GM23338 (cell line): ENCODE measurements at regions not wholly inside any gene's neighbourhood (a gene's known extent, or its start where the extent isn't known, plus 50 kb on each side); places are given as distances from the start of the nearest gene placed in this dataset.

Experiments used
- ATAC-seq: fragments of 200-7000 bp; cut with Tn5 transposase; 3 replicates; pipeline ENCODE4 v1.9.1; 2020
- DNase-seq: peaks from one replicate; pipeline ENCODE4 v3.0.0-alpha.2; 2015; ENCODE audit warnings: low spot score
- H2AFZ ChIP-seq: fragments of 200-600 bp; sonication (generic); 2 replicates; pipeline ENCODE4 v1.8.0; 2016; ENCODE audit warnings: antibody characterized with exemption, mild to moderate bottlenecking, moderate library complexity
- H3F3A ChIP-seq: fragments of 200-600 bp; sonication (generic); replicated peaks from 2 replicates; pipeline ENCODE4 v1.8.0; 2017; ENCODE audit warnings: antibody characterized with exemption, mixed run types, low read depth
- H3K27ac ChIP-seq: fragments of 200-600 bp; sonication (generic); 2 replicates; pipeline ENCODE4 v1.6.1; 2016; ENCODE audit warnings: low read depth
- H3K27me3 ChIP-seq: fragments of 200-600 bp; sonication (generic); 2 replicates; pipeline ENCODE4 v1.8.0; 2016; ENCODE audit warnings: mild to moderate bottlenecking, mixed run types, moderate library complexity; ENCODE audit not compliant: insufficient read depth
- H3K36me3 ChIP-seq: fragments of 200-600 bp; sonication (generic); 2 replicates; pipeline ENCODE4 v1.8.0; 2016; ENCODE audit warnings: mild to moderate bottlenecking; ENCODE audit not compliant: insufficient read depth
- H3K4me1 ChIP-seq: fragments of 200-600 bp; sonication (generic); 2 replicates; pipeline ENCODE4 v1.8.0; 2016; ENCODE audit warnings: mild to moderate bottlenecking, moderate library complexity; ENCODE audit not compliant: insufficient read depth
- H3K4me2 ChIP-seq: fragments of 200-600 bp; sonication (generic); 2 replicates; pipeline ENCODE4 v1.7.1; 2017; ENCODE audit warnings: mixed run types
- H3K4me3 ChIP-seq: fragments of 200-600 bp; sonication (generic); 2 replicates; pipeline ENCODE4 v1.6.1; 2016; ENCODE audit warnings: mixed run types
- H3K79me2 ChIP-seq: fragments of 200-600 bp; sonication (generic); replicated peaks from 2 replicates; pipeline ENCODE4 v1.8.0; 2017; ENCODE audit warnings: mild to moderate bottlenecking; ENCODE audit not compliant: insufficient read depth
- H3K9me2 ChIP-seq: fragments of 200-600 bp; sonication (generic); 2 replicates; pipeline ENCODE4 v1.8.0; 2017; ENCODE audit not compliant: insufficient read depth
- H4K20me1 ChIP-seq: fragments of 200-600 bp; sonication (generic); replicated peaks from 2 replicates; pipeline ENCODE4 v1.8.0; 2017; ENCODE audit warnings: mild to moderate bottlenecking; ENCODE audit not compliant: insufficient read depth
- H3K27ac Mint-ChIP-seq: 2 replicates; pipeline ENCODE4 v1.8.0; 2020; ENCODE audit warnings: inconsistent platforms, mild to moderate bottlenecking, moderate library complexity, mixed read lengths
- H3K27me3 Mint-ChIP-seq: 3 replicates; pipeline ENCODE4 v1.8.0; 2022; ENCODE audit warnings: low read depth, mild to moderate bottlenecking, moderate library complexity, mixed read lengths, inconsistent platforms; ENCODE audit not compliant: insufficient read depth, poor library complexity
- H3K36me3 Mint-ChIP-seq: 3 replicates; pipeline ENCODE4 v1.8.0; 2021; ENCODE audit warnings: low read depth, mild to moderate bottlenecking, inconsistent platforms, moderate library complexity, mixed read lengths
- H3K4me1 Mint-ChIP-seq: 3 replicates; pipeline ENCODE4 v1.8.0; 2020; ENCODE audit warnings: mild to moderate bottlenecking, inconsistent platforms, mixed read lengths
- H3K4me3 Mint-ChIP-seq: 3 replicates; pipeline ENCODE4 v1.8.0; 2021; ENCODE audit warnings: moderate library complexity, mild to moderate bottlenecking, inconsistent platforms, mixed read lengths
- H3K9me3 Mint-ChIP-seq: 3 replicates; pipeline ENCODE4 v1.8.0; 2020; ENCODE audit warnings: moderate library complexity, mild to moderate bottlenecking, inconsistent platforms, mixed read lengths
- CREB1 ChIP-seq: fragments of 250-450 bp; sonication (Bioruptor Pico); IDR thresholded peaks from 2 replicates; pipeline ENCODE4 v1.5.0; 2020; ENCODE audit warnings: low read depth, mild to moderate bottlenecking, moderate library complexity
- CTCF ChIP-seq, 2 experiments: fragments of 200-600 bp in 1 of 2; sonication (generic) in 1 of 2; conservative IDR thresholded peaks; 2 replicates each; pipeline versions ENCODE4 v1.5.1 to v1.6.1; 2016 to 2017; ENCODE audit warnings: antibody characterized with exemption in 2 of 2, low read depth in 2 of 2, mild to moderate bottlenecking in 2 of 2, moderate library complexity in 1 of 2
- ETS1 ChIP-seq: IDR thresholded peaks from 2 replicates; pipeline ENCODE4 v1.6.1; 2016; ENCODE audit warnings: antibody characterized with exemption
- EZH2 ChIP-seq: fragments of 200-600 bp; sonication (generic); IDR thresholded peaks from one replicate; pipeline ENCODE4 v1.8.0; 2017; ENCODE audit warnings: antibody characterized with exemption, mild to moderate bottlenecking, low read depth; ENCODE audit not compliant: unreplicated experiment
- EZH2phosphoT487 ChIP-seq: fragments of 200-600 bp; sonication (generic); IDR thresholded peaks from one replicate; pipeline ENCODE4 v1.8.1; 2018; ENCODE audit warnings: antibody characterized with exemption; ENCODE audit not compliant: unreplicated experiment
- JUNB ChIP-seq: IDR thresholded peaks from one replicate; pipeline ENCODE4 v1.6.1; 2016; ENCODE audit warnings: antibody characterized with exemption; ENCODE audit not compliant: unreplicated experiment
- NANOG ChIP-seq: IDR thresholded peaks from 2 replicates; pipeline ENCODE4 v1.6.1; 2016; ENCODE audit warnings: antibody characterized with exemption, borderline replicate concordance
- POLR2AphosphoS5 ChIP-seq: IDR thresholded peaks from 2 replicates; pipeline ENCODE4 v1.6.1; 2016; ENCODE audit warnings: antibody characterized with exemption, low read depth
- REST ChIP-seq: IDR thresholded peaks from one replicate; pipeline ENCODE4 v1.6.1; 2018; ENCODE audit warnings: antibody characterized with exemption; ENCODE audit not compliant: unreplicated experiment
- STAT1 ChIP-seq: IDR thresholded peaks from one replicate; pipeline ENCODE4 v1.6.1; 2016; ENCODE audit warnings: antibody characterized with exemption; ENCODE audit not compliant: unreplicated experiment
- ZNF114 ChIP-seq: fragments of 250-450 bp; sonication (Bioruptor Pico); IDR thresholded peaks from 2 replicates; pipeline ENCODE4 v1.5.0; 2020; ENCODE audit warnings: mild to moderate bottlenecking, moderate library complexity
- ZNF331 ChIP-seq: fragments of 250-450 bp; sonication (Bioruptor Pico); IDR thresholded peaks from 2 replicates; pipeline ENCODE4 v1.5.0; 2020; ENCODE audit warnings: low read depth, mild to moderate bottlenecking, moderate library complexity
- ZNF462 ChIP-seq: fragments of 250-450 bp; sonication (Bioruptor Pico); IDR thresholded peaks from 2 replicates; pipeline ENCODE4 v1.5.0; 2020; ENCODE audit warnings: mild to moderate bottlenecking, moderate library complexity

GRCh38 chrX:35442421-35442820, 355.7 kb upstream of the MAGEB16 start:
- Histone ChIP-seq H3K4me1 (peaks cover 17% of the 10 kb centered on the region; the same call in 1 of the 2 replicates), H3F3A (no peaks in the 10 kb centered on the region), H3K9me2 (no peaks in the 10 kb centered on the region; the same call in 1 of the 2 replicates), H3K79me2 (no peaks in the 10 kb centered on the region), H3K27me3 (no peaks in the 10 kb centered on the region), H3K4me3 (no peak overlapping the region), H3K36me3 (0 out of 2 replicates have a peak, but pooled peaks cover 6% of the 10 kb centered on the region), H4K20me1 (no peaks in the 10 kb centered on the region), H3K4me2 (no peak overlapping the region), H3K27ac (no peak overlapping the region), H2AFZ (no peak overlapping the region)
- peaks cover 36% of the 10 kb centered on the region for H3K9me3 Mint-ChIP-seq
- ATAC-seq (no peak), DNase-seq (no peak)
- H3K4me3 Mint-ChIP-seq = no peak overlapping the region
- H3K36me3 Mint-ChIP-seq = peaks cover 28% of the 10 kb centered on the region; the same call in 2 of the 3 replicates
- peaks cover 2% of the 10 kb centered on the region for H3K27me3 Mint-ChIP-seq
- TF ChIP-seq ETS1 (no peak), CTCF (conservative IDR thresholded peaks at IDR 0.05; ENCODE audit: low read depth in 2 of 2) (no peak), REST (no peak), CREB1 (no peak), EZH2 (no peak), JUNB (no peak), POLR2AphosphoS5 (no peak), ZNF331 (CRISPR knock-in tag) (no peak), ZNF114 (CRISPR knock-in tag) (no peak), ZNF462 (CRISPR knock-in tag) (no peak), NANOG (no peak), EZH2phosphoT487 (no peak), STAT1 (no peak)
- no peak overlapping the region for H3K27ac Mint-ChIP-seq
- H3K4me1 Mint-ChIP-seq = peaks cover 17% of the 10 kb centered on the region
